DMS 273 (cell line): ENCODE measurements at regions not wholly inside any gene's neighbourhood (a gene's known extent, or its start where the extent isn't known, plus 50 kb on each side); places are given as distances from the start of the nearest gene placed in this dataset.

Experiments used
- DNase-seq: peaks from one replicate; lab custom pipeline; 2025; ENCODE audit not compliant: unreplicated experiment; lab: John Stamatoyannopoulos, UW

DNA sequence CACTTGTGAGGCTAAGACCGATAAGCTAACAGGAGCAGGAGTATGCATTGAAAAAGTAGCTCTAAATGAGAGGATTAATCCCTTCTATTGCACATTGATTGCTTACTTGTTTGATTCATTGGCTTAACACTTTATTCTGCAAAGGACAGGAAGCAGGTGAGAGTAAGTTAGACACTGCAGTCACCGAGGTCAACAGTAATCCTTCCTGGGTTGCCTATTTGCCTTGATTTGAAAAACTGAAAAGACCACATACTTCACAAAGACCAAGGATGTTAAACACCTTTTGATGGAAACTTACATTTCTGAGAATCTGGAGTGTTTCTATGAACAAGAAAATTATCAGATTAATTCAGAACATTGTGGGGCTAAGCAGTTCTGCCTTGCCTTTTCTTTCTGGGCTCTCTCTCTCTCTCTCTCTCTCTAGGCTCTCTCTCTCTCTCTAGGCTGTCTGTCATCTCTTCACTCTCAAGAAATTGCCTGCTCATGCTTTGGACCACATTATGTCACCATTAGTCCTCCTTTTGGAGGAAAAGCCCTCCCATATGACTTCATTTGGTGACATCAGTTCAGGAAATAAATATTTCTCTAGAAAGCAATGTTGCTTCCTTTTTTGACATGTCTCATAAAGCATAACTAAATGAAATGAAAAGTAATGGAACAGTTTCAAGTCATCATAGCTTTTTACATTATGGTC, 103.8 kb downstream of the TNFSF18 start:
- no peak for DNase-seq

DNA sequence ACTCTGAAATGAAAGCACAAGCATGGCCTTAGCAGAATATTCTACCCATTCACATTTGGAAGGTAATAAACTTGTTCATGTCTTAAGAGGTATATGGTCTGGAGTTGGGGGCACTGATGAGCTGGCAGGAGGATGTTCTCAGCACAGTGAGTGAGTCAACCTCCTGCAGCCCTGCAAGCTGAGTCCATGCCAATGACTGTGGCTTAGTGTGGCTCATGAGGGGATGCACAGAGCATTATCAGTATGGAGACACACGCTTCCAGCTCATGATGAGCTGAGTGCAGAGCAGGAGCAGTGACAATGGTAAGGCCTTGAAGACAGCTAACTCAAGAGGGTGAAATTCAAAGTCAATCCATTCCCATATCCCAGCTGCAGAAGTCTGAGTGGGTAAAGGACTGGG, 102.3 kb downstream of the TNFSF18 start:
- no peak for DNase-seq

DNA sequence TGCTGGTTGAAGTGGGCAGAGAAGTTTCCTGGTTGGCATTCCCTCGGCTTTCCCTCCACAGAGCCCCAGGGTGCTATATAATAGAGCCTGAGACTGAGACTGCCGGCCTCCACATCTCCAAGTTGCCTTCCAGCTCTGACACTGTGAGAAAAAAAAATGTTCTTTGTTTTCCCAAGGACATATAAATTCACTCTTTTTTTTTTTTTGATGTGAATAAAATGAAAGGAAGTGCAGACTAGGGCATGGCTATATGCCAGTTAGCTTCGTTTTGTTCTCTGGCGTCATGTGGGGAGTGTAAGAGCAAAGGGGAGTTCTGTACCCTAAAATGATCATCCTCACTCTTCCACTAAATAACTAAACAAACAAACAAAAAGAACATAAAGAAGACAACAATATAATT, 101.6 kb downstream of the TNFSF18 start:
- no peak for DNase-seq

DNA sequence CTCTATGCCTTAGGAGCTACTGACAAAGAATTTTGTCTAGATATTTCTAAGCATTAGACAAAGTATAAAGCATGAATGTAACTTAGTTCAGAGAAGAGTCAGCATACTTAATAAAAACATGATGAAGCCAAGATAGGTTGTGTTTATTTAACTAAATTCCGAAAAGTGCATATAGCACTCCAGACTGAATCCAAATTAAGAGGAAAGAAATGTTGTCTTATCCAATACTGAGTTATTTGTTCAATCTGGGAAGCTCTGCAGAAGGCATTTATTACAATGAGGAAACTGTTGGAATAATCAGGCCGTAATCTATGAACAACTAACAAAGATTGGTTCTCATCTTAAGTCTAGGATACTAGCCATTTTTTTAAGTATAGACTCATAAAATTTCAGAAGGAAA, 100.2 kb downstream of the TNFSF18 start:
- no peak for DNase-seq

DNA sequence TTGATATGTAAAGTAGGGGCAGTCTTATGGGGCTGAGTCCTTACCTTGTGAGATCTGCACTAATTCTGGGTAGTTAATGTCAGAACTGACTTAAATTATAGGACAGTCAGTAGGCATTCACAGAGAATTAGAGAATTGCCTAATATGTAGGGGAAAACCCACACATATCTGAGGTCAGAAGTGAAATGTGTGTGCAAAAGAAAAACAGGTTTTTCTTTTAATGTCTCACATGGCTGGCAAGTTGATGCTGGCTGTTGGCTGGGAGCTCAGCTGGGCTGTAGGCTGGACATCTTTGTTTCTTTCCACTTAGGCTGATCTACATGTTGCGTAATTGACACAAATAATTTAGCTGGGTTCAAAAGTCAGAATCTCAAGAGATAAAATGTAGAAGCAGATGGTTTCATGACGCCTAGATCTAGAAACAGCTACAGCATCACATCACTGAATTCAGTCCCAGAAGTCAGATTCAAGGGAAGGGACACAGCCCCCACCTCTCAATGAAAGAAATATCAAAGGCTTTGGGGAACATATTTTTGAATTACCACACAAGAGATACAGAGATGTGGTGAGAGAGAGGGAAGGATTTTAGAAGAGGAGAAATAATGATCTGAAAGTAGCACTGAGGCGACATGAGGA, 98.9 kb downstream of the TNFSF18 start:
- no peak for DNase-seq

DNA sequence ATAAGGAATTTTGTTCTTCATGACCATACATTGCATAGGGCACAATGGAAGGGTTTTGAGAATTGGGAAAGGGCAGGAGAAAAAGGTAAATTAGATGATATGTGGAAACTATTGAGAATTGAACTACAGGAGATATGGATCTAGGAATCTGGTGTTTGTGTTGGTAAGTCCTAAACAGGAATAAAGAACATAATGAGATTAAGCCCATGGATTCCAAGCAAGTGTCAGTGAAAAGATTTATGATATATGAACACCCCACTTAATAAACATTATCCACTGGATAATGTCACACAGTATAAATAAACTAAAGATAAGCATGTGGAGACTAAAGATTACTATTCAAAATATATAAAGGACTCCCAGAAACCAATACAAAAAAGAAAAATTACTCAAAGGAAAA, 98.2 kb downstream of the TNFSF18 start:
- no peak for DNase-seq

DNA sequence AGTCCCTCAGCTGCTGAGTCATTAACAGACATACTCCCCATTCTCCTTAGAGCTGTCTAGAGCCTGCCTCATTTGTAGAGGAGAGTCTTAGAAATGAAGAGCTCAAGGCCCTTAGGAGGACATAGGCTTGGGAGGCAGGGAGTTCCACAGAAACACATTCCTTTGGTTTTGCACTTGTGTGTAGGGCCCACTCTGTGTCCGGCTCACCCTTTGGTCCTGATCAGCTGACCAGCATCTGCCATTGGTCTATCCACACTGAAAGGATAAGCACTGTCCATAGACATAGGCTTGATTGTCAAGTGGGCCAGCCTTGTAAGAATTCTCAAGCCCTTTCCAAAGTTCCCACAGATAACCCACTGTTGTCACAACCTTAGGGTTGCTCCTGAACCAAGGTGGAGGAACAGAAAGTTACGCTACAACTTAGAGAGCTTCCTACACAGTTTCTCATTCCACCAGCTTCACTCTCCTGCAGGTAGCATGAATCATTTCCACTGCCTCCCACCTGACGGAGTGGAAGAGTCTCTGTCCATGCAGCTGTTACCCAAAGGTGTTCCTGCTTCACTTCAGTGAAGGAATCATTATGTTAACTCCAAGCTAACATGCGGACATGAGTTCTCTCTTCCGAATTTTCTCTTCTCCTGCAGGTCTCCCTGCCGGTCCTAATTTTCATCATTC, 96.1 kb downstream of the TNFSF18 start:
- no peak for DNase-seq

DNA sequence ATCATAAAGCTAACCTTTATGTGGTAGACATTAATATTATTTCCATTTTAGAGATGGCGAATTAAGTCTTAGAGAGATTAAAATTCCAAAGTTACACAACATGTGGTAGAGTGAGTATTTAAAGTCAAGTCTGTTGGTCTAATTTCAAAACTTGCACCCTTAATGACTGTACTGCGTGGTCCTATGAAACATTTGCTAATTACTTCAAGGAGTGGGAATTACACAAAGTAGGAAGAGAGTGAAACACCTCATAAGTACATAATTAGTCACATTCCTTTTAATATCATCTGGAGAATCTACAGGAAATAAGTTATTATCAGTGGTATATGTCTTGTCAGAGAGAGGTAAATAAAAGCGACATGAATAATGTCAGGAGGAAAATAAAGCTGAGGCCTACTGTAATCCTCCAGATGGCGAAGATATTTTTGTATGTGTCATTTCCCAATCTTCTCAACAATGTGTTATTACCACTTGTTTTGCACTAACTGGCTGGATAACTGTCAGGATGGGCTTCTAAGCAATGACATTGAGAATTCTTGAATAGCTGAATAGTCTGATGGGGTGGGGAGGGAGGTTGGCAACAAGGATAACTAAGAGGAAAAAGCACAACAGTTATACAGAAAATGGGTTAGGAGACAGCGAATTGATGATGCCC, 95.5 kb downstream of the TNFSF18 start:
- no peak for DNase-seq

DNA sequence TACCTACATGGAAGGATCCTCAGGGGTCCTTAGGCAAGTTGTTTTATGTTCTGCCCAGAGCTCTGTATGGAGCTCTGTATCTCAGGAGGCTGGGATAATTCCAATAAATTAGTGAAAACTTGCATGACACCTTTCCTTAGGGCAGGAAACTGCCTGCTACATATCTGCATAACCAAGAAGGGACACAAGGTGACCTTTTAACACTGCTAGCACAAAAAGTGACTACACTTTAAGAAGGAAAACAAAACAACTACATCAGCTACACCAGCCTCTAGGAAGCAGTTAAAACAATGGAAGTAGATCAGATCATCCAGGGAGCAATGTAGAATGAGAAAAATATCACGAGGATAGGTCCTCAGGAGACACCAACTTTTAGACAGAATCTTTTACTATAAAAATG, 93.9 kb downstream of the TNFSF18 start:
- no peak for DNase-seq

DNA sequence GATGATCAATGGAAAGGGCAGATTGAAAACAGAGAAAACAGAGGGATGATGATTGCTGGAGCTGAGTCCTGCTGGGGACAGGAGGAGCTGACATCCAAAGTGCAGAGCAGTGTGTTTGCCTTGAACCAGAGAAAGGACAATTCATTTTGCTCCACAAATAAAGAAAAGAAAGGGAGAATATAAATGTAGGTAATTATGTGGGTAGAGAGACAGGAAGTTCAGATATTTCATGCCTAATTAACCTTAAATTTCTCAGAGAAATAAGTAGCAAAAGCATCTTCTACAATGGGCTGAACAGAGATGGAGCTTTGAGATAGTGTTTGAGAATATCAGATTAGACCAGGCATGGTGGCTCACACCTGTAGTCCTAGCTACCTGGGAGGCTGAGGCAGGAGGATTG, 93.2 kb downstream of the TNFSF18 start:
- DNase-seq: no peak

DNA sequence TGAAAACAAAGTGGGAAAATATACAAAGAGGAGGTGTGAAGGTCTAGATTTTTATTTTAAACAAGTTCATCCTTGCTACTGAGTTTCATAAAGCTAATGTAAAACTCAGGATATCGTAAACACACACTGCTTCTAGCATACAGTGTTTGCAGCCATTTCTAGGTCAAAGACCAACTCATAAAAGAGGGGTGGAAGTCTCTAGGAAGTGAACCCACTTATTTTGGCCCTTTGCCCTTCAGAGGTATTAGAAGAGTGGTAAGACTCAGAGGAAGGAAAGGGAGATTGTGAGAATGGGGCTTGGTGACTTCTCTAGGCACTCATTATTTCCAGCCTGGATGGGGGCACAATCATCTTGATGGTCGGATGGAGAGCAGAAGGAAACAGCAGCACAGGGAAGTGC, 91.2 kb downstream of the TNFSF18 start:
- peak; percentile 11 for DNase-seq

DNA sequence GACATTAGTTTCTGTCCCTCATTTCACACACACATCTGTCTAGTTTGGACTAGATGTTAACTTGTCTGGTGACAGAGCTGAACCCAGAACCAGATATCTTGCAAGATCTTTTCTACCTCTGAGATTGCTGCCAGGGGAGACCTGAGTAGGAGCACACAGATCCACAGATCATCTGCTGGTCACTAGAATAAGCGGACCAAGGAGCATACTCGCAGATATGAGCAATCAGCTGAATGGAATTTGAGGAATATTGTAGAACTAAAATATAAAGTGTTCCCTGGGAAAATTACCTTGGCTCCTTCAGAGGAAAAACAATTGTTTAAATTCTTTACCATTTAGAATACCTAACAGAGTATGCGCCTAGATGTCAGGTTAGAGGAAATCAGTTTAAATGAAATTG, 90.7 kb downstream of the TNFSF18 start:
- DNase-seq: no peak

DNA sequence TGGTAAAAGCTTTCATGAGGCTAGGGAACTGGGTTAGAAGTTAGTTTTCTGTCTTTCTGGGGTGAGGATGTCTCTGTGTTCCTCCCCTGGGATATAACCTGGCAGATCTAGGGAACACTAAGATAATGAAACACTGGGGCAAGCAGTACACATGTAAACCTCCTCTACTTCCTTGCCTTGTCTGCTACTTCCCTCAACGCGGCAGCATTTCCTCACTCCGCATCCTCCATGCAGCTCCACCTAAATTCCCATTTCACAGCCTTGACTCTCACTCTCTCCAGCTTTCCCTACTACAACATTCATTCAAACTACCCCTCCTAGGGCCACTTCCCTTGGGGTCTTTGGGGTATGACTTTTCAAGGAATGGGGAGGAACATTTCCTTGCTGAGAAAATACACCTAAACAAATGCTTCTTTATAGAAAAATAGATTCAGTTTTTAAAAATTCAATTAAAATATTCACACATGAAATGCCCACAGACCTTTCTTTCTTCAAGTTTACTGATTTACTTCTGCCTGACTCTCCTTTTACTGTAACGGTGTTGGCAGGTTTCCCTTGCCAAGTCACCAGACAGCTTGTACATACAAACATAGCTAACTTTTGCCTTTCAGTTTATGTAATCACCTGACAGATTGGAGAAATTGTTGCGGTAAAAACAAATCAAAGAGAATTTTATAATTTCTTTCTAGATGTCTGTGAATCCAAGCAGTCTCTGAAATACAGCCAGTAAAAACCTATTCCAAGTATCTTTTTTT, 90.1 kb downstream of the TNFSF18 start:
- peak; percentile 20 for DNase-seq

DNA sequence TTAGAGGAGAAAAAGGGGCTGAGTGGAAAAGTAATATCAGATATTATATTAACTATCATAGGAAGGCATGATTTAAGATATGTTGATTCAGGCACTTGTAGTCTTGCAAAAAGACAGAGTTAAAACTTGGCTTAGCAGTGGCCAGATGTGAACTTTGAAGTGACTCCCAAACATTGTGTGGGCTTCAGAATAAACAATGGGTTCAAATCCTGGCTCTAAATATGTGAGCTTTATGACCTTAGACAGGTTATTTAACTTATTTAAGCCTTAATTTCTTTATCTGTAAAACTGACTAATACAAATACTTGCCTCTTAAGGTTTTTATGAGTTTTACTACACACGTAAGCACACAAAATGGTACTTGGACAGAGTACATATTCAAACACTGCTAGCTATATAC, 85.9 kb downstream of the TNFSF18 start:
- DNase-seq: no peak

DNA sequence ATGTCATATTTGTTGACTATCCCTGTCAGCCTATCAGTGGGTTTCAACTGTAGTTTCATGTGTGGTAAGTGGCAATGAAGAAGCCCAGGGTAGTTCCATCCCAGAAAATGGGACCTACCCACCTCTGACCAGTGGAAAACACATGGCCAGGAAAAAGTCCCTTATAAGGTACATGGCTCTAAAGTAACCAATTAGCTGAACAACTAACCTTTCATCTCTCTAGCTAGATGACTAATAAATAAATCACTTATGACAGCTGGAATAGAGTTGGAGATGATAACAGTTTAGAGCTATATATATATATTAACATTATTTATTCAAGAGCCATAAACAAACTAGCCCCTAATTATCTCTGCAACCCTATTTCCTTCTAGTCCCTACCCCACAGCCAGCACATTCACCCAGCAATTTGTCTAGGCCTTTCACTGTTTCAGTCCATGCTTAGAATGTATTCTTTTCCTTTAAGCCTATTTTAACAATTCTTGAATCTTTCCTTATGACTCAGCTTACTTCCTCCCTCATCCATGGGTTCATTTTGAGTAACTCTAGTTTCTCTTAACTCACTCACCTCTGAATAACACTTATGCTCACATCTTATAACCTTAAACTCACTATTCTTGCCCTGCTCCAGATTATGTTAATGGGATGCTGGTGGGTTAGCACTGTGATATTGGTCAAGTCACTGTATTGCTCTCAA, 83.7 kb downstream of the TNFSF18 start:
- DNase-seq: no peak

DNA sequence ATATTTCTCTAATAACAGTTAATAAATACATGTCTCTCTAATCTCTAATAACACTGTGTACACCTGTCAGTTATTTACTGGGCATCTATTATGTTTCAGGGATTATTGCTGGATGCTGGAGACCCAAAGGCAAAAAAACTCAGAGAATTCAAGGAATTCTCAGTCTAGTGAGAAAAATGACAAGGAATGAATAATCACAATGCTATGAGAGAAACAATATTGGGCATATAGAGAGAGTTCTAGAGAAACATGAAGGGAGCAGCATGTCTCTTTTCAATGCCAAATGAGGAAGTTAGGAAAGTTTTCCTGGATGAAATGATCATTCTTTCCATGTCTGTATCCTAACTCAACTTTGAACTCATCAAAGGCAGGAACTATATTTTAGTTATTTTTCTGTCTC, 82.8 kb downstream of the TNFSF18 start:
- no peak for DNase-seq

DNA sequence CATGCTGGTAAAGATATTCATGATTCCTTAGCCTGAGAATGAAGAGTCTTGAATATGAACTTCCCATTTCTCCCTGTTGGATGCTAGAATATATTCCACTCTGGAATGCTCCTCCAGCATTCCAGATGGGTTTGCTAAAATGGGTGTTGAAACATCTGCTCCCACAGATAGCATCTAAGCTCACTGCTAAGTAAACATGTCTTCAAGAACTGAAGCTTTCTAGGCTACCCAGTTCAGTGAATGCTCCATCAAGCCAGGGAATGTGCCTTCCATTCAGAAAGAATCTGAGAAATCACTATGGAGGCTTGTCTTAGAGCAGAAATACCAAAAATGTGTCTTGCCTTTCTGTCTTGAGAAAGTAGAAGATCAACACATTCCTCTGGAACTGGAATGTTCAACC, 81.1 kb downstream of the TNFSF18 start:
- DNase-seq: peak; percentile 84

DNA sequence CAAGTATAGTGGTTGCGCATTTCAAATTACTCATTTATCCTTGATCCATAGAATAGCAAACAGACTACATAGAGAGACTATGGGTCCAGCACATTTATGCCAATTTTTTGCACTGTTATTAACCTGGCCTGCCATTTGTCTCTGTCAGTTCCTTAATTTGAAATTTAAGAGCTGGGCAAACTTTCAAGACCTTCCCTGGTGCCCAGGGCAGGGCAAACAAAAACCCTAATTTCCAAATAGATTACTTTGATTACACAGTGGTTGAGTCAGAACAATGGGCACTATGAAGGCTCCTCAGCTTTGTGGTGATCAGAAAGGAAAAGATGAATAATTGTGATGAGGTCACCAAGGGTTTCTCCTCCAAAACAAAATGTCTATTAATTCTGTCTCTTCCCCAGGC, 80.6 kb downstream of the TNFSF18 start:
- no peak for DNase-seq

DNA sequence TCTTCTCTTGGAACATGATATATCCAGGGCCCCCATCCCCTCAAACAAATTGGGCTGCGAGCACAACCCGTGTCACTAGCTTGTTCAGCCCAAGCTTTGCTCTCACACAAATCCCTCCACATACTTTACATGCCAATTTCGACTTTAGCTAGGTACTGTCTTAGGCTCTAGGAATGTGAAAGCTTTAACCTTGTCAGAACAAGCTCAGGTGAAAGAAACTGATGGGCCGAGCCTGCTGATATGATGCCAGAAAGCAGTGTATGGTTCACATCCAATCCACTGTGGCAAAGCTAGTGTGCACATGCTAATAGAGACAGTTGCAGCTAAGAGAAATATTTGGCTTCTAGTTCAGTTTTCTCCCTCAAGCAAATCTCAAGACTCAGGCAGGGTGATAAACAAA, 79.5 kb downstream of the TNFSF18 start:
- DNase-seq: no peak

DNA sequence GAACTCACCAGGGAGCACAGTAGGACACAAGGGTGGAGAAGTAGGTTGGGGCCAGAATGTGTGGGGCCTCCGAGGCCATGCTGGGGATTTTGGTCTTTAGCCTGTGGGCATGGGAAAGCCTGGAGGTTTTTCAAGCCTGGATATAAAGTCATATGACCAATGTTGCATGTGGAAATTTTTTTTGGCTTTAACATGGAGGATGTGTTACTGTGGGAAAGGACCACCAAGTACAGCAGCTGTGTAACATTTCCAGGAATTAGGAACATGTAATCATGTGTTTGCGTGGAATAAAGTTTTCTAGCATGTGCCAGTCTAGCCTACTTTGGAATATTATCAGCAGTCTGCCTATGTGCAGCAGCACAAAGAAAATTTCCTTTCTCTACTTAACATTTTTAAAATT, 78.5 kb downstream of the TNFSF18 start:
- DNase-seq: no peak

DNA sequence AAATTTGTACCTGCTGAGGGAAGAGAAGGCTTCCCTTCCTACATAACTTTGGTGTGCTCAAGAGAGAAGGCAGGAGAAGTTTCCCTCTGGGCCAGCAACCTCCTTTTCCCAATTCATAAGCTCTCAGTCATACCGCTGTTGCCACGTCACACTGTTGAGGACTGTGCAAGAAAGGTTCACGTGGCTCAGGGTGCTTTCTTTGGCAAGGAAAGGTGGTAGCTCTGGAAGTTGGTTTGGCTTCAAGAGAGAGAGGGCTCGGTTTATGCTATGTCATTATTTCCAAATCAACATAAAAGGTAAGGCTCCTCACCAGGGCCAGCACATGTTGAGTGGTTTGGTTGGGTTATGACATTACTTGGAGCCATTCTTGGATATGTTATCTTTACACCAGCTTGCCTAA, 77.3 kb downstream of the TNFSF18 start:
- no peak for DNase-seq
